ENCODE measurements at regions not wholly inside any gene's neighbourhood (a gene's known extent, or its start where the extent isn't known, plus 50 kb on each side); places are given as distances from the start of the nearest gene placed in this dataset.
"Not testable (repeated sequence)": the region's sequence is repeated elsewhere in the genome, so short reads cannot be mapped to it uniquely, and the experiment has no call there.

DNA sequence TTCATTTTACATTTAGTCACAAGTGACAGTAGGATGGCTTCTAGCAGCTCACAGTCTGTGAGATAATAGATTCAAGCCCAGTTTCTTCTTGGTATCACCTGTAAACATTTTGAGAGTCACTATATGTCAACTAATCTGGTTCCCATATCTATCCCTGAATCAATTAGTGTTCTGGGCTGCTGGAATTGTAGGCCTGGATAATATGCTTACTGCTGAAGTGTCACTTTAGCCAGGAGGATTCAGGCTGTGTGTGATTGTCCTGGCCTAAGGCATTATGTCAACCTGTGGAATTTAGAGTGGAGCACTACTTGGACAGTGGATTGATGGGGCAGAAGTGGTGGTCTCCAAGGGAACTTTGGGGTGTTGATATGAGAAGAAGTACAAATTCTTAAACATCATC lies 1071.8 kb upstream of the CITED2 start:
- TF ChIP-seq, protein P1, sequence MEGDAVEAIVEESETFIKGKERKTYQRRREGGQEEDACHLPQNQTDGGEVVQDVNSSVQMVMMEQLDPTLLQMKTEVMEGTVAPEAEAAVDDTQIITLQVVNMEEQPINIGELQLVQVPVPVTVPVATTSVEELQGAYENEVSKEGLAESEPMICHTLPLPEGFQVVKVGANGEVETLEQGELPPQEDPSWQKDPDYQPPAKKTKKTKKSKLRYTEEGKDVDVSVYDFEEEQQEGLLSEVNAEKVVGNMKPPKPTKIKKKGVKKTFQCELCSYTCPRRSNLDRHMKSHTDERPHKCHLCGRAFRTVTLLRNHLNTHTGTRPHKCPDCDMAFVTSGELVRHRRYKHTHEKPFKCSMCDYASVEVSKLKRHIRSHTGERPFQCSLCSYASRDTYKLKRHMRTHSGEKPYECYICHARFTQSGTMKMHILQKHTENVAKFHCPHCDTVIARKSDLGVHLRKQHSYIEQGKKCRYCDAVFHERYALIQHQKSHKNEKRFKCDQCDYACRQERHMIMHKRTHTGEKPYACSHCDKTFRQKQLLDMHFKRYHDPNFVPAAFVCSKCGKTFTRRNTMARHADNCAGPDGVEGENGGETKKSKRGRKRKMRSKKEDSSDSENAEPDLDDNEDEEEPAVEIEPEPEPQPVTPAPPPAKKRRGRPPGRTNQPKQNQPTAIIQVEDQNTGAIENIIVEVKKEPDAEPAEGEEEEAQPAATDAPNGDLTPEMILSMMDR (conservative IDR thresholded peaks at IDR 0.05; ENCODE audit: low read depth, low read length): no peak
- TF ChIP-seq EZH2 (IDR thresholded peaks at IDR 0.05; ENCODE audit: borderline replicate concordance, low read depth, low read length, poor library complexity, severe bottlenecking): no peak
- intact Hi-C loops (cut with micrococcal nuclease; ENCODE audit: unreplicated experiment): no loop called here
- Histone ChIP-seq H3K4me1 (ENCODE audit: insufficient read depth, low read length, poor library complexity, severe bottlenecking) (peaks cover 38% of the 10 kb centered on the region), H3K27me3 (replicated peaks; ENCODE audit: insufficient read depth, low read depth, low read length, poor library complexity) (no peaks in the 10 kb centered on the region), H3K36me3 (ENCODE audit: insufficient read depth, low read length, poor library complexity, severe bottlenecking) (no peaks in the 10 kb centered on the region), H3K4me3 (ENCODE audit: low read depth, low read length, poor library complexity, severe bottlenecking) (no peak overlapping the region), H3K27ac (ENCODE audit: low read depth, low read length, poor library complexity, severe bottlenecking) (peak overlapping the region; percentile 70), H3K9me3 (ENCODE audit: low read depth, low read length, poor library complexity, severe bottlenecking) (peaks cover 3% of the 10 kb centered on the region)
- ChIA-PET CTCF (no interaction called here), POLR2A (ENCODE audit: low non-redundant PET) (no interaction called here)
- BruUV-seq (replicated peaks): no TSS peak
- DNase-seq (ENCODE audit: low spot score): no peak

DNA sequence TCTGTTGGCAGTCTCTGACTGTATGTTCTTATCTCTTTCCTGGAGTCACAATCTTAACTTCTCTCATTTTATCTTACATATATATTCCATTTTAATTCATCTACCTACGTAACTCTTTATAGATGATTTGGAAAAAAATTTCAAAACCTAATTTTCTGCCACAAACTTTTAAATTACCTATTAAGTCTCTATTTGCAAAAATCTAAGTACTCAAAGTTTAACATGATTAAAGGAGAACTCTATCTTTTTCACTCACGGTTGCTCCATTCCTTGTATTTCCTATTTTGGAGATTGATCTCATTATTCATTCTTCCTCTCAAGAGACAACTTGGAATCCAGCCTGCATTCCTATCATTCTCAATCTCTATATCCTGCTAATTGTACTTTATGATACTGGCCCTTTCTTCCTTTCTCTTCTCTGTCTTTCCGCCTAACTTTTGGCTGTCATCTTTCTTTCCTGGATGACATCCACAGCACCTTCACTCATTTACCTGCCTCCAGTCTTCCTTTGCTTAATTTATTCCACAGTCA lies 1071.1 kb upstream of the CITED2 start:
- ChIA-PET CTCF (no interaction called here), POLR2A (ENCODE audit: low non-redundant PET) (no interaction called here)
- H3K9me3 ChIP-seq (ENCODE audit: low read depth, low read length, poor library complexity, severe bottlenecking): peaks cover 3% of the 10 kb centered on the region
- H3K36me3 ChIP-seq (ENCODE audit: insufficient read depth, low read length, poor library complexity, severe bottlenecking): no peaks in the 10 kb centered on the region
- no peaks in the 10 kb centered on the region for H3K27me3 ChIP-seq (replicated peaks; ENCODE audit: insufficient read depth, low read depth, low read length, poor library complexity)
- no TSS peak for BruUV-seq (replicated peaks)
- intact Hi-C loops (cut with micrococcal nuclease; ENCODE audit: unreplicated experiment): loop anchor here (2.0 kb wide), 1 partner anchor 1189 kb away; no protein-coding TSS in a partner anchor
- H3K4me3 ChIP-seq (ENCODE audit: low read depth, low read length, poor library complexity, severe bottlenecking): no peak overlapping the region
- TF ChIP-seq, protein P1 (conservative IDR thresholded peaks at IDR 0.05; ENCODE audit: low read depth, low read length): no peak
- no peak for TF ChIP-seq EZH2 (IDR thresholded peaks at IDR 0.05; ENCODE audit: borderline replicate concordance, low read depth, low read length, poor library complexity, severe bottlenecking)
- H3K27ac ChIP-seq (ENCODE audit: low read depth, low read length, poor library complexity, severe bottlenecking): peak overlapping the region; percentile 70
- peak; percentile 87 for DNase-seq (ENCODE audit: low spot score)
- H3K4me1 ChIP-seq (ENCODE audit: insufficient read depth, low read length, poor library complexity, severe bottlenecking): peaks cover 45% of the 10 kb centered on the region

DNA sequence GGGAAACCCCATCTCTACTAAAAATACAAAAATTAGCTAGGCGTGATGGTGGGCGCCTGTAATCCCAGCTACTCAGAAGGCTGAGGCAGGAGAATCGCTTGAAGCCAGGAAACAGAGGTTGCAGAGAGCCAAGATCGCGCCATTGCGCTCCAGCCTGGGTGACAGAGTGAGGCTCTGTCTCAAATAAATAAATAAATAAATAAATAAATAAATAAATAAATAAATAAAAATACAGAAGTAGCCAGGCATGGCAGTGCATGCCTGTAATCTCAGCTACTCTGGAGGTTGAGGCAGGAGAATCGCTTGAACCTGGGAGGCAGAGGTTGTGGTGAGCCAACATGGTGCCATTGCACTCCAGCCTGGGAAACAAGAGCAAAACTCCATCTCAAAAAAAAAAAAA lies 1068.7 kb upstream of the CITED2 start:
- BruUV-seq (replicated peaks); DNase-seq (ENCODE audit: low spot score); POLR2A ChIA-PET (ENCODE audit: low non-redundant PET); H3K4me3 ChIP-seq (ENCODE audit: low read depth, low read length, poor library complexity, severe bottlenecking); H3K36me3 ChIP-seq (ENCODE audit: insufficient read depth, low read length, poor library complexity, severe bottlenecking); H3K27me3 ChIP-seq (replicated peaks; ENCODE audit: insufficient read depth, low read depth, low read length, poor library complexity); CTCF ChIA-PET; H3K27ac ChIP-seq (ENCODE audit: low read depth, low read length, poor library complexity, severe bottlenecking); H3K9me3 ChIP-seq (ENCODE audit: low read depth, low read length, poor library complexity, severe bottlenecking): not testable (repeated sequence)
- intact Hi-C loops (cut with micrococcal nuclease; ENCODE audit: unreplicated experiment): loop anchor here (5.0 kb wide), 4 partner anchors 479 to 1119 kb away; no protein-coding TSS in a partner anchor
- peaks cover 56% of the 10 kb centered on the region for H3K4me1 ChIP-seq (ENCODE audit: insufficient read depth, low read length, poor library complexity, severe bottlenecking)

DNA sequence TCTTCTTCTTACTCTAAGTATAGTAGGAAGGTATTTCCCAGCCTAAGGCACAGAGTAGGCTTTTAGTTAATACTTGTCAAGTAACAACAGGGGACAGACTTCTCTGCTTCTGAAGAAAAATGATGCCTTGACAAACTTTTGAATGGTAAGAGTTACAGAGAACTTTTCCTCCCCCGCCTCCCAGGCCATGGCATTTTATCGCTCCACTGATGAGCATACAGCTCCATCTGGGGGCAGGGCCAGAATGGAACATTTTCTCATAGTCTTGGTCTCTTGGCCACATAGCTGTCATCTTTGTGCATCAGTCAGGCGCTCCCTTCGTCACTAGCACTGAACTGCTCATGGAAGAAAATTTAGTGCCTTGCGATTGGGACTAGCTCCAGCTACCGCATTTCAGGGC lies 1066.8 kb upstream of the CITED2 start:
- ChIA-PET POLR2A (ENCODE audit: low non-redundant PET) (interaction anchor here (0.5 to 0.7 kb wide), 3 partner anchors 155 to 1069 kb away, joined by 3 to 5 read pairs (median 4); no protein-coding TSS in a partner anchor), CTCF (interaction anchor here (0.6 to 1.7 kb wide), 2 partner anchors 389 to 1121 kb away, joined by 3 to 6 read pairs; no protein-coding TSS in a partner anchor)
- H3K27me3 ChIP-seq (replicated peaks; ENCODE audit: insufficient read depth, low read depth, low read length, poor library complexity): no peaks in the 10 kb centered on the region
- TF ChIP-seq EZH2 (IDR thresholded peaks at IDR 0.05; ENCODE audit: borderline replicate concordance, low read depth, low read length, poor library complexity, severe bottlenecking): no peak
- TF ChIP-seq, protein P1 (conservative IDR thresholded peaks at IDR 0.05; ENCODE audit: low read depth, low read length): peak; percentile 70
- H3K9me3 ChIP-seq (ENCODE audit: low read depth, low read length, poor library complexity, severe bottlenecking): no peaks in the 10 kb centered on the region
- no peaks in the 10 kb centered on the region for H3K36me3 ChIP-seq (ENCODE audit: insufficient read depth, low read length, poor library complexity, severe bottlenecking)
- DNase-seq (ENCODE audit: low spot score): peak; percentile 93
- peaks cover 47% of the 10 kb centered on the region for H3K4me1 ChIP-seq (ENCODE audit: insufficient read depth, low read length, poor library complexity, severe bottlenecking)
- H3K27ac ChIP-seq (ENCODE audit: low read depth, low read length, poor library complexity, severe bottlenecking): peak overlapping the region; percentile 78
- no TSS peak for BruUV-seq (replicated peaks)
- intact Hi-C loops (cut with micrococcal nuclease; ENCODE audit: unreplicated experiment): loop anchor here (1.0 to 5.0 kb wide), 7 partner anchors 155 to 1121 kb away; no protein-coding TSS in a partner anchor
- H3K4me3 ChIP-seq (ENCODE audit: low read depth, low read length, poor library complexity, severe bottlenecking): no peak overlapping the region

Data from A673 (cell line).